Erythroblast (primary cell): ENCODE measurements at regions not wholly inside any gene's neighbourhood (a gene's known extent, or its start where the extent isn't known, plus 50 kb on each side); places are given as distances from the start of the nearest gene placed in this dataset.

Source experiments
- DNase-seq, 2 experiments: peaks; one replicate each; lab custom pipeline; 2025; lab: John Stamatoyannopoulos, UW
- GATA1 ChIP-seq: IDR thresholded peaks from 2 replicates; pipeline ENCODE4 v1.6.1; 2011; ENCODE audit warnings: low read depth, mild to moderate bottlenecking, control low read depth, low read length, moderate library complexity
- POLR2A ChIP-seq: IDR thresholded peaks from 2 replicates; pipeline ENCODE4 v1.6.1; 2011; ENCODE audit warnings: mild to moderate bottlenecking, low read length

DNA sequence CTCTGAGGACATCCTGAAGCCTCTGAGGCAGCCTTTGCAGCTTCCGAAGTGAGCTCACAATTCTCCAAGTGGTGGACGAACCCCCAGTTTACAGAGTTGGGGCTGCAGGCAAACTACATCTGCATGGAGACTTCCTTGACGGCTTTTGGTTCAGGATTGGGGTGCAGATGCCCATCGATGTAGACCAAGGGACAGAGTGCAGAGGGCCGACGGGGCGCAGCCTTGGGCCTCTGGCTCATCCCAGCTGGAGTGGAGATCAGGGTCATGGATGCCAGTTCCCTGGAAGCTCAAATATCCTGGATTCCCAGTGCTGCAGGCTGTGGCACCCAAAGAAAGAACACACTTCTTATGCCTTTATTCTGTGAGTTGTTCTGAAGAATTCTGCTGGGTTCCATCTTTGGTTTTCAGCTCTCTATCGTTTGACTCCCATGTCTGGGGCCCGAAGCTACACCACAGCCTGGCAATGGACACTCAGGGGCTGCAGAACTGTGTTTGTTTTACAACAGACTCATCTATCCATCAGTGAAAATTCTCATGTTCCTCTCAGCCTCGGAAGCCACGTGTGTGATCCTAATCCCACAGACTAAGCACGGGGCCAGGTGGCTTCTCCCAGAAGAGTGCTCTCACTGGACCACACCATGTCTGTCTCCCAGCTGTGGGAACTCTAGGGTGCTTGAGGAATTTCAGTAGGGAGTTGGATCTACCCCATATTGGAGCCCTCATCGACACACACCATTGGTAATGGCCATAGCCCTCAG lies 414.1 kb upstream of the MYT1L start:
- no peak for TF ChIP-seq POLR2A
- no peak for TF ChIP-seq GATA1
- no peak for DNase-seq

DNA sequence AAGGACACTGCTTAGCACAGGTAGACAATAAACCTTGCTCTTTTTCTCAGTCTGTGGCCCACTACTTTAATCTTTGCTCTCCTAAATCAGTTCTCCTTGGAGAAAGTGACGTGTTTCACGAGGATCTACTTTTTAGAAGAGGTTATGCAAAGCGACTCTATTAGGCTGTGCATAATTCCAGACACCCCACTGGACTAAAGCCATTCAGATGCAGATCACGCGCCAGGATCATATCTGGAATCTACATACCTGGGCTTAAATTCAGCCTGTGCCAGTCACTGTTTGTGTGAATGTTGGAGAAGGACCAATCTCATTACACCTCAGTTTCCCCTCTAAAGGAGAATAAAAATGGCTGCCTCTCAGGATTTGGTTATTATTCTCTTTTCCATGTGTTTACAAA lies 413.0 kb upstream of the MYT1L start:
- TF ChIP-seq GATA1 (no peak), POLR2A (no peak)
- no peak for DNase-seq

DNA sequence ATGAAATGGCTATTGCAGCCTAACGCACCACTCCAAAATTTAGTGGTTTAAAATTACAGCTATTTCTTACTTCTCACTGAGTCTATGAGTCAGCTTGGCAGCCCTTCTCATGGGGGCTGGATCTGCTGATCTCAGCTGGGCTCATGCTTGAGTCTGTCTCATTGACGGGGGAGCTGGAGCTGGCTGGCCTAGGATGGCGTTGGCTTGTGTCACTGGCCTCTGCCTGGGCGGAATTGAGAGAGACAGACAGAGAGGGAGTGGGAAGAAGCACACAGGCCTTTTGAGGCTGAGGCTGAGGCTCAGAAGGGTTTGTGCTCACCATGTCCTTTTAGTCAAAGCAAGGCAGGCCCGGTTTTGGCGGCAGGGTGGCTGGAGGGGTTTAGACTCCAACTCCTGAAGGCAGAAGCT lies 412.1 kb upstream of the MYT1L start:
- no peak for DNase-seq
- no peak for TF ChIP-seq POLR2A
- TF ChIP-seq GATA1: no peak

DNA sequence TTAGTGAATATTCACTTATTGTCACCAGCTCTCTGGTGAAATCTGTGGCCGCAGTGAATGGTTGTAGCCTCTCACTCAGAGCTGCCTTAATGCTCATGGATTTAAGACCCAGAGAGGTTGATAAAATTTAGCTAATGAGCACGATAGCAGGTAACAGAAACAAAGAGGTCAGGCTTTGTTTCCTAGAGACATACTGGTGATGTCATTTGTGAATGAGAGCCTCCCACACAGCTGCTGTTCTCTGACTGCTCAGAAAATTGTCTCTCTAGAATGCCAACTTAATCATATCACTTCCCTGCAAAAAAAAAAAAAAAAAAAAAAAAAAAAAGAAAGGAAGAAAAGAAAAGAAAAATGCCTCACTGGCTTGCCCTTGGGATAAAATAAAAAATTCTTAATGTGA lies 411.7 kb upstream of the MYT1L start:
- TF ChIP-seq POLR2A: no peak
- TF ChIP-seq GATA1: no peak
- DNase-seq: no peak

DNA sequence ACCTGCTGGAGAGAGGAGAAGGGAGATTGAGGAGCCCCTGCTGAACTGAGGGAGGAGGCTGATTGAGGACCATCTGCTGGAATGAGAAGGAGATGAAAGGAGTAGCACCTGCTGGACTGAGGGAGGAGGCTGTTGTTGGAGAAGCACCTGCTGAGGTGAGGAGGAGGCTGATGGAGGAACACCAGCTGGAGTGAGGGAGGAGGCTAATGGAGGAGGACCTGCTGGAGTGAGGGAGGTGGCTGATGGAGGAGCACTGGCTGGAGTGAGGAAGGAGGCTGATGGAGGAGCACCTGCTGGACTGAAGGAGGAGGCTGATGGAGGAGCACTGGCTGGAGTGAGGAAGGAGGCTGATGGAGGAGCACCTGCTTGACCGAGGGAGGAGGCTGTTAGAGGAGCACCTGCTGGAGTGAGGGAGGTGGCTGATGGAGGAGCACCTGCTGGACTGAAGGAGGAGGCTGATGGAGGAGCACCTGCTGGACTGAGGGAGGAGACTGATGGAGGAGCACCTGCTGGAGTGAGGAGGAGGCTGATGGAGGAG lies 409.2 kb upstream of the MYT1L start:
- no peak for DNase-seq
- TF ChIP-seq POLR2A: no peak
- TF ChIP-seq GATA1: no peak

DNA sequence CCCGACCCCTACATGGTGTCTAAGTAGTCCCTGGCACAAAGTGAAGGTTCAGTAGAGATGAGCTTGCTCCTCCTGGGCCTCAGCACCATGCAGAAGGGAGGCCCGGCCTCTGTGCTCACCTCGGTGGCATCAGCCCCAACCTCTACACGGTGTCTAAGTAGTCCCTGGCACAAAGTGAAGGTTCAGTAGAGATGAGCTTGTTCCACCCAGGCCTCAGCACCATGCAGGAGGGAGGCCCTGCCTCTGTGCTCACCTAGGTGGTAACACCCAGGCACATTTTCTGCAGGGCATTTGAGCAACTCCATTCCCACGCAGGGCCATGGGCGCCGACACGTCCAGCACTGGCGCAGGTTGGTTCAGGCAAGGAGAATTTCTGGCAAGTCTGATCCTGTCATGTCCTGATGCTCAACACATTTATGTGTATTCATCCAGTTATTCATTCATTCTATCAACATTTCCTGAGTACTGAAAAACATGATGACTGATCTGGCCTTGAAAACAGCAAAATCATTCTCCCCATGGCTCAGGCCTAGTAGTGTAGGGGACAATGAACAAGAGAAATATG lies 408.2 kb upstream of the MYT1L start:
- no peak for DNase-seq
- no peak for TF ChIP-seq GATA1
- no peak for TF ChIP-seq POLR2A

DNA sequence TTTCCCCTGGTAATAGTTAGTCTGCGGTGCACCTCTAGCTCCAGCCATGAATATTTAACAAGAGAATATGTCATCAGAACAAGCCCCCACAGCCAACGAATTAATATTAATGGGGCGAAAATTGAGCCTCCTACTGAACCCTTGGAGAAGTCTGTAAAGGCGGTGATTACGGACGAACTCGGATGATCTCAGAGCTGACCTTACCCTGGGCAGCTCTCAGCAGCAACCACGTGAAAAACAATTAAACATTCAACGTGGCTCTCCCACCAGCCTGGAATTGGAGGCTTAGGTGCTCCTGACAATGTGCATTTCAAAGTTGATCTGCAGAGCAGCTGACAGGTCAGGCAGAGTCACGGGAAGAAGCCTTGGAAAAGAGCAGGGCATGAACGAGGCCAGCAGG lies 407.6 kb upstream of the MYT1L start:
- DNase-seq: no peak
- TF ChIP-seq POLR2A: no peak
- TF ChIP-seq GATA1: no peak

DNA sequence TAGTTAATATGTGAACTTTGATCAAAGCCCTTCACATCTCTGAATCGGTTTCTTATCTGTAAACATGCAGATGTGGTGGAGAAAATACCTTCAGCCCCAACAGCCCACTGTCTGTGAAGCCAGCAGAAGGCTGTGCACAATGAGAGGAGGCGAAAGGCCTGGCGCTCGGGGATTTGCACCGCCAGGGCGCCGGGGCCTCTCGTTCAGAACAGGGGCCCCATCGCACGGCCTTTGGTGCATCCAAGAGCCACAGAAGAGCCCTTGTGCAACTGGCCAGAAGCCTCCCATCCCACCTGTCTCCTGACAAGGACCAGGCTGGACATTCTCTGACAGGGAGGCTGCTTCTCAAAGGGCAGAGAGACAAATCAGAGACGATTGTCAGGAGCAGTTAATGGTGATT lies 407.2 kb upstream of the MYT1L start:
- TF ChIP-seq POLR2A: no peak
- TF ChIP-seq GATA1: no peak
- DNase-seq: no peak

DNA sequence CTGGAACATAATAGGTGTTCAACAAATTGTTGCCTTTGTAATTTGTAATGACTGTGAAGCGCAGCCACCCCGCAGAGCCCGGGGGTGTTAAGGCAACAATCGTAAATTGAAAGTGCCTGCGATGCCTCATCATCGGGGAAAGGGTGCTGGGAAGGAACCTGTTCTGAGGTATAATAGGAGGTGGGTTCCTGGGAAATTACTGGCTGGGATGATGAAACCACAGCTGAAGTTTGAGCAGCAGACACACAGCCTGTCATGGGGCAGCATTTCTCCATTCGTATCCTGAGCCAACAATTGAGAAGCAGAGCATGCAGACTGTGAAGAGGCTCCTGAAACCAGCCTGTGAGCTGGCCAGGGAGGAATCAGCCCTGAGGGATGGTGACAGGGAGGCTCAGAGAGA lies 404.0 kb upstream of the MYT1L start:
- TF ChIP-seq GATA1 (no peak), POLR2A (no peak)
- no peak for DNase-seq

DNA sequence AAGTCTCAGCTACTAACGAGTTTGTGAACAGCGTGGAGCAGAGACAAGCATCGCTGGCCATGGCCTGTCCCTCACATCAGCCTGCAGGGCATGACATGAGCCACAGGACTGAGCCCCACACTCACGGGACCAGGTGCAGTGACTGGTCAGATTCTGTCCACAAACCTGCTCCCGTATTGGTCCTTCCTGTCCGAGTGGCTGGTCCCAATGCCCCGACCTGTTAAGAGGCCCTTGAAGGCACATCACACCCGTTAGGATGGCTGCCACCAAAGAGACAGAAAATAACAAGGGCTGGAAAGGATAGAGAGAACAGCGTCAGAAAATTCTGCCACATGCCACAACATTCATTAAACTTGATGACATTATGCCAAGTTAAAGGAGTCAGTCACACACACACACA lies 403.2 kb upstream of the MYT1L start:
- TF ChIP-seq POLR2A (no peak), GATA1 (no peak)
- no peak for DNase-seq

DNA sequence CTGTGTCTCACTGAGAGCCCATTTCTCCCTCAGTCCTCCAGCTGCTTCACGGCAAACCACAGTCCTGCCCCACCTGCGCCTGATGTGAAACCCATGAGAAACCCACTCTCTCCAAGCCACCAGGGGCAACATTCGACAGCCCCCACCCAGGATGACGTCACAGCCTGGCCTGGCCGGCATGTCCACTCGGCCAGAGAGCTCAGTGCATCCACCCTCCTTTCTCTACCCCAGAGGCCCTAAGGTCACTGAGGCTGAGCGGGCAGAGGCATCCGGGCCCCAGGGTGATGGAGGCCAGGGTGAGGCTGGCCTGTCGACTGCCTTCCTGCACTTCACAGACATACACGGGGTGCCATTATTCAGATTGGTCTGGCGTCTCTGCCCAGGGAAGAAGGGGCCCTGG lies 402.7 kb upstream of the MYT1L start:
- TF ChIP-seq POLR2A: no peak
- TF ChIP-seq GATA1: no peak
- DNase-seq: no peak

DNA sequence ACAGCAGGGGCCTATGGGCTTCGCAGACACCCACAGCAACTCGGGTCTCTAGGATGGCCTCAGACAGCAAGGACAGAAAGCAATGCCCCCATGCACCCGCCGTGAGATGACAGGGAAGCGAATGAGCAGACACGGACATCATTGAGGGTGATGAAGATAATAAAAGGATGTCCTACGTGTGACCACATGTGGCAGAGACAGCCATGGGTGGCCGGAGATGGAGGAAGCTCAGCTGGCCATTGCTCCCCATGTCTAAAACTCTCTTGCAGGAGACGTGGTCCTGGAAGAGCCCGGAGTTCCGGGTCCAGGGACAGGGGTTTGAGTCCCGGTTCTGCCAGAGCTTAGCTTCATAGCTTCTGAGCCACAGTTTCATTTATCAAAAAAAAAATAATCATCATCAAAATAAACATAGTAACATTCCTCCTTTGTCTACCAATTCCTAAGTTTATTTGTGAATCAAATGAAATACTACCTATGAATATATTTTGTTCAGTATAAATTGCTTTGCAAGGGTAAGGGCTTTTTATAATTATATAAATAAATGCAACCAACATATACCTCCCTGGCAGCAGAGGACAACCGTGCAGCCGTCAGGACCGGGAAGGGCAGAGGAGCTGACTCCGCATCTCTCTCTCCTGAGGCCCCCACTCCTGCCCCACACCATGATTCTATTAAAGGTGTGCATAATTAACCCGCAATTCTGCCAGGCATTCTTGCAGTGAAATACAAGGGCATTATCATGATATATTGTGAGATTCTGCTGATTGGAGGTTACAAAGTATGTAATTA lies 401.4 kb upstream of the MYT1L start:
- TF ChIP-seq POLR2A (no peak), GATA1 (no peak)
- no peak for DNase-seq

DNA sequence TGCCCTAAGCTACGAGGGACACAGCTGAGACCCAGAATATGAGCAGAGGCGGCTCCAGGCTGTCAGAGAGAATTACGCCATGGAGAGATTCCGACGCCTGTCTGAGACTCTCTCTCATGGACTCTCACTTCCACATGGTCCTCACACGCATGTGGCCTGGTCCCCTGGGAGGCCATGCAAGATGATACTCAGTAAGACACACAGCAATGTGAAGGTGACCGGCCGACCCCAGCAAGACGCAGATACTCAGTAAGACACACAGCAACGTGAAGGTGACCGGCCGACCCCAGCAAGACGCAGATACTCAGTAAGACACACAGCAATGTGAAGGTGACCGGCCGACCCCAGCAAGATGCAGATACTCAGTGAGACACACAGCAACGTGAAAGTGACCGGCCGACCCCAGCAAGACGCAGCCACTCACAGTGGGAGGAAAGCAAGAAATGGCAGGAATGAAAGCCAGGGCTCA lies 400.8 kb upstream of the MYT1L start:
- TF ChIP-seq POLR2A (no peak), GATA1 (no peak)
- no peak for DNase-seq
